K562 (cell line): ENCODE measurements at regions not wholly inside any gene's neighbourhood (a gene's known extent, or its start where the extent isn't known, plus 50 kb on each side); places are given as distances from the start of the nearest gene placed in this dataset.
A peak's percentile ranks its signal among the peaks of the same experiment; 100 is the strongest.

Source experiments
- CBFA2T3 ChIP-seq: fragments of 450-650 bp; IDR thresholded peaks from 2 replicates; pipeline ENCODE4 v1.6.1; 2017
- CREB3 ChIP-seq: fragments of 450-650 bp; conservative IDR thresholded peaks from 2 replicates; pipeline ENCODE4 v1.6.1; 2016; ENCODE audit warnings: missing genetic modification characterization, low read depth, mild to moderate bottlenecking, missing compliant biosample characterization, moderate library complexity
- CTCF ChIP-seq, 3 experiments: IDR thresholded peaks in 2 of 3; conservative IDR thresholded peaks in 1 of 3; 2 replicates each; pipeline ENCODE4 v1.5.1; 2011 to 2012; ENCODE audit warnings: low read length in 3 of 3, mild to moderate bottlenecking in 3 of 3, control low read depth in 2 of 3, improper control_type of control experiment in 1 of 3, inconsistent platforms in 1 of 3, low read depth in 1 of 3, mixed read lengths in 1 of 3, moderate library complexity in 1 of 3; ENCODE audit not compliant: insufficient read depth in 2 of 3
- GTF2F1 ChIP-seq: IDR thresholded peaks from 2 replicates; pipeline ENCODE4 v1.6.1; 2011; ENCODE audit warnings: low read depth, low read length, improper control_type of control experiment
- HDAC6 ChIP-seq: IDR thresholded peaks from 2 replicates; pipeline ENCODE4 v1.6.1; 2012; ENCODE audit warnings: low read depth, mild to moderate bottlenecking, control low read depth, inconsistent platforms, low read length, moderate library complexity
- HINFP ChIP-seq: fragments of 450-650 bp; conservative IDR thresholded peaks from 2 replicates; pipeline ENCODE4 v1.6.1; 2016; ENCODE audit warnings: missing genetic modification characterization, low read depth, mild to moderate bottlenecking, control low read depth, missing compliant biosample characterization
- MYBL2 ChIP-seq, 2 experiments: fragments of 450-650 bp in 1 of 2; sonication (generic) in 1 of 2; formaldehyde crosslinking in 1 of 2; IDR thresholded peaks; 2 replicates each; pipeline versions ENCODE4 v1.6.1 to v1.8.1; 2017 to 2022; ENCODE audit warnings: borderline replicate concordance in 1 of 2, inconsistent platforms in 1 of 2, low read depth in 1 of 2, mild to moderate bottlenecking in 1 of 2, missing genetic modification reagents in 1 of 2, moderate library complexity in 1 of 2
- NCOA2 ChIP-seq, 2 experiments: fragments of 450-650 bp; IDR thresholded peaks; 2 replicates each; pipeline ENCODE4 v1.6.1; 2018; ENCODE audit warnings: mild to moderate bottlenecking in 2 of 2, moderate library complexity in 1 of 2; ENCODE audit not compliant: partially characterized antibody in 2 of 2
- NCOR1 ChIP-seq: fragments of 450-650 bp; IDR thresholded peaks from 2 replicates; pipeline ENCODE4 v1.6.1; 2016; ENCODE audit warnings: mild to moderate bottlenecking, moderate library complexity
- PTBP1 ChIP-seq: fragments of 200-400 bp; formaldehyde crosslinking; IDR thresholded peaks from 2 replicates; pipeline ENCODE4 v1.6.1; 2017; ENCODE audit warnings: low read depth, low read length
- RAD21 ChIP-seq, 2 experiments: fragments of 250-450 bp in 1 of 2; fragments of 450-650 bp in 1 of 2; sonication (Bioruptor Pico) in 1 of 2; formaldehyde crosslinking in 1 of 2; IDR thresholded peaks in 1 of 2; conservative IDR thresholded peaks in 1 of 2; 2 replicates each; pipeline versions ENCODE4 v1.4.0 to v1.8.0; 2020 to 2022; ENCODE audit warnings: mild to moderate bottlenecking in 2 of 2, moderate library complexity in 1 of 2
- RBM25 ChIP-seq: fragments of 200-400 bp; formaldehyde crosslinking; IDR thresholded peaks from 2 replicates; pipeline ENCODE4 v1.6.1; 2018; ENCODE audit warnings: low read length, low read depth, moderate library complexity; ENCODE audit not compliant: severe bottlenecking
- TAL1 ChIP-seq: fragments of 450-650 bp; IDR thresholded peaks from 2 replicates; pipeline ENCODE4 v1.6.1; 2016; ENCODE audit warnings: mild to moderate bottlenecking
- TFE3 ChIP-seq: fragments of 450-650 bp; formaldehyde crosslinking; IDR thresholded peaks from 2 replicates; pipeline ENCODE4 v1.4.0; 2020; ENCODE audit warnings: mild to moderate bottlenecking, mixed read lengths
- ZBED1 ChIP-seq: IDR thresholded peaks from 2 replicates; pipeline ENCODE4 v1.6.1; 2014
- ZKSCAN8 ChIP-seq: fragments of 200-800 bp; sonication (Bioruptor generic); IDR thresholded peaks from 2 replicates; pipeline ENCODE4 v1.6.1; 2016; ENCODE audit warnings: missing genetic modification characterization, missing compliant biosample characterization
- TF ChIP-seq, protein P1 (sequence below), 2 experiments: fragments of 450-650 bp; IDR thresholded peaks; 2 replicates each; pipeline ENCODE4 v1.6.1; 2016
- TF ChIP-seq, protein P2 (sequence below): fragments of 250-450 bp; sonication (Bioruptor Pico); IDR thresholded peaks from 2 replicates; pipeline ENCODE4 v1.5.0; 2020; ENCODE audit warnings: mild to moderate bottlenecking, borderline replicate concordance

- TF ChIP-seq MYBL2 (IDR thresholded peaks at IDR 0.05; ENCODE audit: low read depth) (no peak), MYBL2 (CRISPR knock-in tag; IDR thresholded peaks at IDR 0.05; ENCODE audit: borderline replicate concordance) (no peak), NCOA2 (IDR thresholded peaks at IDR 0.05; ENCODE audit: partially characterized antibody in 2 of 2) (no peak), HINFP (peak; percentile 42; the same call in 1 of the 2 replicates), PTBP1 (no peak), RAD21 (CRISPR knock-in tag; conservative IDR thresholded peaks at IDR 0.05 in 1 of 2, IDR thresholded peaks at IDR 0.05 in 1 of 2) (no peak), TAL1 (no peak), ZBED1 (no peak), NCOR1 (no peak), TFE3 (no peak), CREB3 (tag) (peak; percentile 91), HDAC6 (no peak), RBM25 (no peak), GTF2F1 (no peak), CTCF (IDR thresholded peaks at IDR 0.05 in 2 of 3, conservative IDR thresholded peaks at IDR 0.05 in 1 of 3; ENCODE audit: insufficient read depth in 2 of 3, low read depth in 1 of 3, low read length in 3 of 3) (no peak), ZKSCAN8 (CRISPR knock-in tag) (0 out of 2 replicates have a peak, but pooled peaks have one; percentile 61), CBFA2T3 (no peak)
- TF ChIP-seq, protein P1, sequence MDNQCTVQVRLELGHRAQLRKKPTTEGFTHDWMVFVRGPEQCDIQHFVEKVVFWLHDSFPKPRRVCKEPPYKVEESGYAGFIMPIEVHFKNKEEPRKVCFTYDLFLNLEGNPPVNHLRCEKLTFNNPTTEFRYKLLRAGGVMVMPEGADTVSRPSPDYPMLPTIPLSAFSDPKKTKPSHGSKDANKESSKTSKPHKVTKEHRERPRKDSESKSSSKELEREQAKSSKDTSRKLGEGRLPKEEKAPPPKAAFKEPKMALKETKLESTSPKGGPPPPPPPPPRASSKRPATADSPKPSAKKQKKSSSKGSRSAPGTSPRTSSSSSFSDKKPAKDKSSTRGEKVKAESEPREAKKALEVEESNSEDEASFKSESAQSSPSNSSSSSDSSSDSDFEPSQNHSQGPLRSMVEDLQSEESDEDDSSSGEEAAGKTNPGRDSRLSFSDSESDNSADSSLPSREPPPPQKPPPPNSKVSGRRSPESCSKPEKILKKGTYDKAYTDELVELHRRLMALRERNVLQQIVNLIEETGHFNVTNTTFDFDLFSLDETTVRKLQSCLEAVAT (IDR thresholded peaks at IDR 0.05): no peak
- TF ChIP-seq, protein P2, sequence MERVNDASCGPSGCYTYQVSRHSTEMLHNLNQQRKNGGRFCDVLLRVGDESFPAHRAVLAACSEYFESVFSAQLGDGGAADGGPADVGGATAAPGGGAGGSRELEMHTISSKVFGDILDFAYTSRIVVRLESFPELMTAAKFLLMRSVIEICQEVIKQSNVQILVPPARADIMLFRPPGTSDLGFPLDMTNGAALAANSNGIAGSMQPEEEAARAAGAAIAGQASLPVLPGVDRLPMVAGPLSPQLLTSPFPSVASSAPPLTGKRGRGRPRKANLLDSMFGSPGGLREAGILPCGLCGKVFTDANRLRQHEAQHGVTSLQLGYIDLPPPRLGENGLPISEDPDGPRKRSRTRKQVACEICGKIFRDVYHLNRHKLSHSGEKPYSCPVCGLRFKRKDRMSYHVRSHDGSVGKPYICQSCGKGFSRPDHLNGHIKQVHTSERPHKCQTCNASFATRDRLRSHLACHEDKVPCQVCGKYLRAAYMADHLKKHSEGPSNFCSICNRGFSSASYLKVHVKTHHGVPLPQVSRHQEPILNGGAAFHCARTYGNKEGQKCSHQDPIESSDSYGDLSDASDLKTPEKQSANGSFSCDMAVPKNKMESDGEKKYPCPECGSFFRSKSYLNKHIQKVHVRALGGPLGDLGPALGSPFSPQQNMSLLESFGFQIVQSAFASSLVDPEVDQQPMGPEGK (CRISPR knock-in tag): peak; percentile 59; the same call in 1 of the 2 replicates
Observed at GRCh38 chr1:213686983-213687382, 300.8 kb upstream of the PROX1 start (continued).
